PC-9 (cell line): ENCODE measurements at regions not wholly inside any gene's neighbourhood (a gene's known extent, or its start where the extent isn't known, plus 50 kb on each side); places are given as distances from the start of the nearest gene placed in this dataset.

ENCODE experiments used
- BruUV-seq: library from RNA; stranded (reverse); fragments of 400-500 nt; replicated peaks from 2 replicates; lab custom pipeline; 2021; lab: Mats Ljungman, UMichigan
- CTCF ChIA-PET: fragments of 300-600 bp; sonication (Branson Sonifier 250); formaldehyde crosslinking; loops from one replicate; lab custom pipeline; 2022; ENCODE audit warnings: antibody characterized with exemption; lab: Charles Lee
- POLR2A ChIA-PET: fragments of 300-600 bp; sonication (Branson Sonifier 250); formaldehyde crosslinking; loops from one replicate; lab custom pipeline; 2022; ENCODE audit warnings: antibody characterized with exemption; ENCODE audit not compliant: unreplicated experiment; lab: Charles Lee
- DNase-seq, 2 experiments: peaks; one replicate each; pipeline versions ENCODE4 v3.0.0 to v3.0.0-alpha.2; 2015 to 2022; ENCODE audit warnings: mixed read lengths in 1 of 2
- H2AFZ ChIP-seq: fragments of 200-600 bp; sonication (generic); 2 replicates; pipeline ENCODE4 v1.8.1; 2017; ENCODE audit warnings: antibody characterized with exemption
- H3F3A ChIP-seq: fragments of 200-600 bp; sonication (generic); 2 replicates; pipeline ENCODE4 v1.8.1; 2017; ENCODE audit warnings: antibody characterized with exemption, mild to moderate bottlenecking, low read depth; ENCODE audit not compliant: insufficient read depth
- H3K27ac ChIP-seq: fragments of 200-600 bp; sonication (generic); 2 replicates; pipeline ENCODE4 v1.6.1; 2016; ENCODE audit warnings: mixed run types
- H3K27me3 ChIP-seq: fragments of 200-600 bp; sonication (generic); 2 replicates; pipeline ENCODE4 v1.6.1; 2016; ENCODE audit warnings: low read depth, mixed run types; ENCODE audit not compliant: insufficient read depth
- H3K36me3 ChIP-seq: fragments of 200-600 bp; sonication (generic); 2 replicates; pipeline ENCODE4 v1.6.1; 2016; ENCODE audit warnings: low read depth, mixed run types
- H3K4me1 ChIP-seq: fragments of 200-600 bp; sonication (generic); replicated peaks from 2 replicates; pipeline ENCODE4 v1.6.1; 2016; ENCODE audit warnings: mixed run types; ENCODE audit not compliant: insufficient read depth
- H3K4me2 ChIP-seq: fragments of 200-600 bp; sonication (generic); 2 replicates; pipeline ENCODE4 v1.6.1; 2017; ENCODE audit warnings: mixed run types
- H3K4me3 ChIP-seq: fragments of 200-600 bp; sonication (generic); 2 replicates; pipeline ENCODE4 v1.6.1; 2016; ENCODE audit warnings: mixed run types
- H3K79me2 ChIP-seq: fragments of 200-600 bp; sonication (generic); 2 replicates; pipeline ENCODE4 v1.6.1; 2017; ENCODE audit warnings: low read depth, mixed run types
- H3K9me2 ChIP-seq: fragments of 200-600 bp; sonication (generic); 2 replicates; pipeline ENCODE4 v1.8.1; 2017; ENCODE audit warnings: mild to moderate bottlenecking; ENCODE audit not compliant: insufficient read depth
- H3K9me3 ChIP-seq: fragments of 200-600 bp; sonication (generic); 2 replicates; pipeline ENCODE4 v1.8.1; 2016; ENCODE audit warnings: low read depth; ENCODE audit not compliant: insufficient read depth
- H4K20me1 ChIP-seq: fragments of 200-600 bp; sonication (generic); 2 replicates; pipeline ENCODE4 v1.8.1; 2017; ENCODE audit not compliant: insufficient read depth
- CTCF ChIP-seq: fragments of 200-600 bp; sonication (generic); conservative IDR thresholded peaks from 2 replicates; pipeline ENCODE4 v1.6.1; 2017; ENCODE audit warnings: mixed run types, antibody characterized with exemption, mild to moderate bottlenecking, moderate library complexity
- EZH2 ChIP-seq: fragments of 200-600 bp; sonication (generic); IDR thresholded peaks from 2 replicates; pipeline ENCODE4 v1.8.0; 2017; ENCODE audit warnings: antibody characterized with exemption, low read depth
- intact Hi-C: fragments of 100-400 bp; cut with micrococcal nuclease; formaldehyde crosslinking; loops from one replicate; pipeline ENCODE4 v1.10.0; 2022; ENCODE audit not compliant: unreplicated experiment

- H4K20me1 ChIP-seq = no peaks in the 10 kb centered on the region
- H3K27ac ChIP-seq = no peak overlapping the region
- no peak overlapping the region for H3K4me3 ChIP-seq
- no peaks in the 10 kb centered on the region for H3K79me2 ChIP-seq
- H2AFZ ChIP-seq = no peak overlapping the region
- H3F3A ChIP-seq = no peaks in the 10 kb centered on the region
- ChIA-PET POLR2A (no interaction called here), CTCF (interaction anchor here (0.6 kb wide), 1 partner anchor 221 kb away, joined by 3 read pairs; no protein-coding TSS in a partner anchor)
- DNase-seq = no peak
- H3K4me1 ChIP-seq = no peaks in the 10 kb centered on the region
- H3K36me3 ChIP-seq = no peaks in the 10 kb centered on the region
- H3K27me3 ChIP-seq = no peaks in the 10 kb centered on the region
- no TSS peak for BruUV-seq
- intact Hi-C loops = no loop called here
- no peak for TF ChIP-seq CTCF
- TF ChIP-seq EZH2 = no peak
- H3K9me2 ChIP-seq = no peaks in the 10 kb centered on the region
- H3K4me2 ChIP-seq = no peak overlapping the region
- no peaks in the 10 kb centered on the region for H3K9me3 ChIP-seq
Measured at GRCh38 chr21:18588001-18588662, 184.5 kb upstream of the TMPRSS15 start.

- H3K79me2 ChIP-seq = no peaks in the 10 kb centered on the region
- no peaks in the 10 kb centered on the region for H3K4me1 ChIP-seq
- H3F3A ChIP-seq = no peaks in the 10 kb centered on the region
- ChIA-PET POLR2A (no interaction called here), CTCF (no interaction called here)
- no peaks in the 10 kb centered on the region for H4K20me1 ChIP-seq
- BruUV-seq = no TSS peak
- no peaks in the 10 kb centered on the region for H3K27me3 ChIP-seq
- H3K4me3 ChIP-seq = no peak overlapping the region
- H2AFZ ChIP-seq = no peak overlapping the region
- TF ChIP-seq EZH2 (no peak), CTCF (no peak)
- H3K9me2 ChIP-seq = no peaks in the 10 kb centered on the region
- H3K9me3 ChIP-seq = no peaks in the 10 kb centered on the region
- no peak overlapping the region for H3K27ac ChIP-seq
- DNase-seq = no peak
- no peak overlapping the region for H3K4me2 ChIP-seq
- intact Hi-C loops = no loop called here
- H3K36me3 ChIP-seq = no peaks in the 10 kb centered on the region
Measured at GRCh38 chr21:18601146-18601545, 197.6 kb upstream of the TMPRSS15 start.

GRCh38 chr21:18602711-18603110 is 199.1 kb upstream of the TMPRSS15 start:
- H4K20me1 ChIP-seq = no peaks in the 10 kb centered on the region
- intact Hi-C loops = no loop called here
- TF ChIP-seq EZH2 = no peak
- no peak for TF ChIP-seq CTCF
- H3K79me2 ChIP-seq = no peaks in the 10 kb centered on the region
- no peak for DNase-seq
- no peaks in the 10 kb centered on the region for H3K27me3 ChIP-seq
- no peak overlapping the region for H2AFZ ChIP-seq
- CTCF ChIA-PET = no interaction called here
- no peaks in the 10 kb centered on the region for H3K9me3 ChIP-seq
- H3F3A ChIP-seq = no peaks in the 10 kb centered on the region
- no peaks in the 10 kb centered on the region for H3K36me3 ChIP-seq
- no peak overlapping the region for H3K27ac ChIP-seq
- H3K4me3 ChIP-seq = no peak overlapping the region
- no peak overlapping the region for H3K4me2 ChIP-seq
- H3K4me1 ChIP-seq = no peaks in the 10 kb centered on the region
- POLR2A ChIA-PET = no interaction called here
- no TSS peak for BruUV-seq
- H3K9me2 ChIP-seq = no peaks in the 10 kb centered on the region
